ENCODE measurements at regions not wholly inside any gene's neighbourhood (a gene's known extent, or its start where the extent isn't known, plus 50 kb on each side); places are given as distances from the start of the nearest gene placed in this dataset.

DNA sequence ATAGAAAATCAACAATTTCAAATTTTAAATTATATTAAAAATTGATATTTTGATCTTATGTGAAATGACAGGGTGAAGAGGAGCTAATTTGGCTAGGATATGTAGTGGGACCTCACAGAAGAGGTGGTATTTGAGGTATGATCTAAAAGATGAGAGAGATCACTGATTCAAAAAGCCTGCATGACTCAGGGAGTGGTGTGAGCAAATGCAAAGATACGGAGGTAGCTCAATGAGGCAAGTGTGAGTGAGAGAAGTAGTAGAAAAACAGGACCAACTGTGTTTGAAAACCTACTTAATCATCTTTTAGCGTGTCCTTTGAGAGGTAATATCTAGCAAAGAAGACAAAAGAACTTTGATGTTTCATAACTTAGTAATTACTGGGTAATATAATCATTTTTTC is 557.5 kb downstream of the DSC3 start:
- Histone ChIP-seq H3K9me3 (ENCODE audit: control insufficient read depth, insufficient read depth, low read depth, low read length) (no peaks in the 10 kb centered on the region), H3K27ac (ENCODE audit: extremely low read depth, low read depth, low read length) (no peak overlapping the region), H3K36me3 (ENCODE audit: control insufficient read depth in 2 of 2, insufficient read depth in 1 of 2, low read length in 2 of 2) (no peaks in the 10 kb centered on the region), H3K4me3 (ENCODE audit: low read depth, low read length) (no peak overlapping the region), H3K4me1 (ENCODE audit: control insufficient read depth, insufficient read depth, low read length) (no peaks in the 10 kb centered on the region)
- ChIA-PET CTCF (interaction anchor here (0.7 kb wide), 1 partner anchor 34 kb away, joined by 4 read pairs; no protein-coding TSS in a partner anchor), POLR2A (no interaction called here)
- TF ChIP-seq ZBTB7A (tag by site-specific recombination; IDR thresholded peaks at IDR 0.05; ENCODE audit: low read depth) (no peak), ZNF777 (tag by site-specific recombination; IDR thresholded peaks at IDR 0.05; ENCODE audit: borderline replicate concordance) (no peak), ZNF423 (tag by site-specific recombination; IDR thresholded peaks at IDR 0.05) (no peak)
- TF ChIP-seq, protein P1, sequence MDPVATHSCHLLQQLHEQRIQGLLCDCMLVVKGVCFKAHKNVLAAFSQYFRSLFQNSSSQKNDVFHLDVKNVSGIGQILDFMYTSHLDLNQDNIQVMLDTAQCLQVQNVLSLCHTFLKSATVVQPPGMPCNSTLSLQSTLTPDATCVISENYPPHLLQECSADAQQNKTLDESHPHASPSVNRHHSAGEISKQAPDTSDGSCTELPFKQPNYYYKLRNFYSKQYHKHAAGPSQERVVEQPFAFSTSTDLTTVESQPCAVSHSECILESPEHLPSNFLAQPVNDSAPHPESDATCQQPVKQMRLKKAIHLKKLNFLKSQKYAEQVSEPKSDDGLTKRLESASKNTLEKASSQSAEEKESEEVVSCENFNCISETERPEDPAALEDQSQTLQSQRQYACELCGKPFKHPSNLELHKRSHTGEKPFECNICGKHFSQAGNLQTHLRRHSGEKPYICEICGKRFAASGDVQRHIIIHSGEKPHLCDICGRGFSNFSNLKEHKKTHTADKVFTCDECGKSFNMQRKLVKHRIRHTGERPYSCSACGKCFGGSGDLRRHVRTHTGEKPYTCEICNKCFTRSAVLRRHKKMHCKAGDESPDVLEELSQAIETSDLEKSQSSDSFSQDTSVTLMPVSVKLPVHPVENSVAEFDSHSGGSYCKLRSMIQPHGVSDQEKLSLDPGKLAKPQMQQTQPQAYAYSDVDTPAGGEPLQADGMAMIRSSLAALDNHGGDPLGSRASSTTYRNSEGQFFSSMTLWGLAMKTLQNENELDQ (tag by site-specific recombination; IDR thresholded peaks at IDR 0.05; ENCODE audit: low read depth) = no peak
- TF ChIP-seq, protein P2, sequence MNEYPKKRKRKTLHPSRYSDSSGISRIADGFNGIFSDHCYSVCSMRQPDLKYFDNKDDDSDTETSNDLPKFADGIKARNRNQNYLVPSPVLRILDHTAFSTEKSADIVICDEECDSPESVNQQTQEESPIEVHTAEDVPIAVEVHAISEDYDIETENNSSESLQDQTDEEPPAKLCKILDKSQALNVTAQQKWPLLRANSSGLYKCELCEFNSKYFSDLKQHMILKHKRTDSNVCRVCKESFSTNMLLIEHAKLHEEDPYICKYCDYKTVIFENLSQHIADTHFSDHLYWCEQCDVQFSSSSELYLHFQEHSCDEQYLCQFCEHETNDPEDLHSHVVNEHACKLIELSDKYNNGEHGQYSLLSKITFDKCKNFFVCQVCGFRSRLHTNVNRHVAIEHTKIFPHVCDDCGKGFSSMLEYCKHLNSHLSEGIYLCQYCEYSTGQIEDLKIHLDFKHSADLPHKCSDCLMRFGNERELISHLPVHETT (tag by site-specific recombination; IDR thresholded peaks at IDR 0.05) = no peak
- TF ChIP-seq, protein P3, sequence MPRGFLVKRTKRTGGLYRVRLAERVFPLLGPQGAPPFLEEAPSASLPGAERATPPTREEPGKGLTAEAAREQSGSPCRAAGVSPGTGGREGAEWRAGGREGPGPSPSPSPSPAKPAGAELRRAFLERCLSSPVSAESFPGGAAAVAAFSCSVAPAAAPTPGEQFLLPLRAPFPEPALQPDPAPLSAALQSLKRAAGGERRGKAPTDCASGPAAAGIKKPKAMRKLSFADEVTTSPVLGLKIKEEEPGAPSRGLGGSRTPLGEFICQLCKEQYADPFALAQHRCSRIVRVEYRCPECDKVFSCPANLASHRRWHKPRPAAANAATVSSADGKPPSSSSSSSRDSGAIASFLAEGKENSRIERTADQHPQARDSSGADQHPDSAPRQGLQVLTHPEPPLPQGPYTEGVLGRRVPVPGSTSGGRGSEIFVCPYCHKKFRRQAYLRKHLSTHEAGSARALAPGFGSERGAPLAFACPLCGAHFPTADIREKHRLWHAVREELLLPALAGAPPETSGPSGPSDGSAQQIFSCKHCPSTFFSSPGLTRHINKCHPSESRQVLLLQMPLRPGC (tag by site-specific recombination; IDR thresholded peaks at IDR 0.05) = no peak
- TF ChIP-seq, protein P4, sequence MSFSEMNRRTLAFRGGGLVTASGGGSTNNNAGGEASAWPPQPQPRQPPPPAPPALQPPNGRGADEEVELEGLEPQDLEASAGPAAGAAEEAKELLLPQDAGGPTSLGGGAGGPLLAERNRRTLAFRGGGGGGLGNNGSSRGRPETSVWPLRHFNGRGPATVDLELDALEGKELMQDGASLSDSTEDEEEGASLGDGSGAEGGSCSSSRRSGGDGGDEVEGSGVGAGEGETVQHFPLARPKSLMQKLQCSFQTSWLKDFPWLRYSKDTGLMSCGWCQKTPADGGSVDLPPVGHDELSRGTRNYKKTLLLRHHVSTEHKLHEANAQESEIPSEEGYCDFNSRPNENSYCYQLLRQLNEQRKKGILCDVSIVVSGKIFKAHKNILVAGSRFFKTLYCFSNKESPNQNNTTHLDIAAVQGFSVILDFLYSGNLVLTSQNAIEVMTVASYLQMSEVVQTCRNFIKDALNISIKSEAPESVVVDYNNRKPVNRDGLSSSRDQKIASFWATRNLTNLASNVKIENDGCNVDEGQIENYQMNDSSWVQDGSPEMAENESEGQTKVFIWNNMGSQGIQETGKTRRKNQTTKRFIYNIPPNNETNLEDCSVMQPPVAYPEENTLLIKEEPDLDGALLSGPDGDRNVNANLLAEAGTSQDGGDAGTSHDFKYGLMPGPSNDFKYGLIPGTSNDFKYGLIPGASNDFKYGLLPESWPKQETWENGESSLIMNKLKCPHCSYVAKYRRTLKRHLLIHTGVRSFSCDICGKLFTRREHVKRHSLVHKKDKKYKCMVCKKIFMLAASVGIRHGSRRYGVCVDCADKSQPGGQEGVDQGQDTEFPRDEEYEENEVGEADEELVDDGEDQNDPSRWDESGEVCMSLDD (tag by site-specific recombination; IDR thresholded peaks at IDR 0.05) = no peak

DNA sequence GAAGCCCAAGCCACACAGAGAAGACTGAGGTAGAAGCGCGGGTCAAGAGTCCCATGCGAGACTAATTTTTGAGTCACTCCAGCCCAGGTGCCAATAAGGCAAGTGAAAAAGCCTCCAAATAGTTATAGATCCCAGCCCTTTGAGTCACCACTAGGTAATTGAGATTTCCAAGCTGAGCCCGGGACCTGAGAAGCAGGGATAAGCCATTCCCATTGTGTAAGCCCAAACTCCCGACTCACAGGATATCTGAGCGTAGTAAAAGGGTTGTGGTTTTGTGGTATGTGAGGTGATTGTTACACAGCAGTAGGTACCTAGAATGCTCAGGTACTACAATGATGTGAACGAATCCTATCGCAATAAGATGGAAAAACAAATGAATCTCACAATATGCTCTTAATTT is 560.7 kb downstream of the DSC3 start:
- ChIA-PET POLR2A (no interaction called here), CTCF (no interaction called here)
- no peaks in the 10 kb centered on the region for H3K4me1 ChIP-seq (ENCODE audit: control insufficient read depth, insufficient read depth, low read length)
- H3K4me3 ChIP-seq (ENCODE audit: low read depth, low read length) = no peak overlapping the region
- H3K36me3 ChIP-seq (ENCODE audit: control insufficient read depth in 2 of 2, insufficient read depth in 1 of 2, low read length in 2 of 2) = no peaks in the 10 kb centered on the region
- H3K27ac ChIP-seq (ENCODE audit: extremely low read depth, low read depth, low read length) = no peak overlapping the region
- H3K9me3 ChIP-seq (ENCODE audit: control insufficient read depth, insufficient read depth, low read depth, low read length) = no peaks in the 10 kb centered on the region
- no peak for TF ChIP-seq ZNF596 (tag by site-specific recombination; IDR thresholded peaks at IDR 0.05)
- TF ChIP-seq, protein P5, sequence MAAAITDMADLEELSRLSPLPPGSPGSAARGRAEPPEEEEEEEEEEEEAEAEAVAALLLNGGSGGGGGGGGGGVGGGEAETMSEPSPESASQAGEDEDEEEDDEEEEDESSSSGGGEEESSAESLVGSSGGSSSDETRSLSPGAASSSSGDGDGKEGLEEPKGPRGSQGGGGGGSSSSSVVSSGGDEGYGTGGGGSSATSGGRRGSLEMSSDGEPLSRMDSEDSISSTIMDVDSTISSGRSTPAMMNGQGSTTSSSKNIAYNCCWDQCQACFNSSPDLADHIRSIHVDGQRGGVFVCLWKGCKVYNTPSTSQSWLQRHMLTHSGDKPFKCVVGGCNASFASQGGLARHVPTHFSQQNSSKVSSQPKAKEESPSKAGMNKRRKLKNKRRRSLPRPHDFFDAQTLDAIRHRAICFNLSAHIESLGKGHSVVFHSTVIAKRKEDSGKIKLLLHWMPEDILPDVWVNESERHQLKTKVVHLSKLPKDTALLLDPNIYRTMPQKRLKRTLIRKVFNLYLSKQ (tag by site-specific recombination; IDR thresholded peaks at IDR 0.05; ENCODE audit: borderline replicate concordance) = no peak
- no peak for TF ChIP-seq ZNF670 (tag by site-specific recombination; IDR thresholded peaks at IDR 0.05; ENCODE audit: low read depth)
- TF ChIP-seq, protein P3 (tag by site-specific recombination; IDR thresholded peaks at IDR 0.05) = no peak
- no peak for TF ChIP-seq ZNF112 (tag by site-specific recombination; IDR thresholded peaks at IDR 0.05)
- no peak for TF ChIP-seq TCF7L2 (IDR thresholded peaks at IDR 0.05; ENCODE audit: borderline replicate concordance, low read depth, low read length)
- TF ChIP-seq ZNF530 (tag by site-specific recombination; IDR thresholded peaks at IDR 0.05; ENCODE audit: low read depth) = no peak
- TF ChIP-seq, protein P6, sequence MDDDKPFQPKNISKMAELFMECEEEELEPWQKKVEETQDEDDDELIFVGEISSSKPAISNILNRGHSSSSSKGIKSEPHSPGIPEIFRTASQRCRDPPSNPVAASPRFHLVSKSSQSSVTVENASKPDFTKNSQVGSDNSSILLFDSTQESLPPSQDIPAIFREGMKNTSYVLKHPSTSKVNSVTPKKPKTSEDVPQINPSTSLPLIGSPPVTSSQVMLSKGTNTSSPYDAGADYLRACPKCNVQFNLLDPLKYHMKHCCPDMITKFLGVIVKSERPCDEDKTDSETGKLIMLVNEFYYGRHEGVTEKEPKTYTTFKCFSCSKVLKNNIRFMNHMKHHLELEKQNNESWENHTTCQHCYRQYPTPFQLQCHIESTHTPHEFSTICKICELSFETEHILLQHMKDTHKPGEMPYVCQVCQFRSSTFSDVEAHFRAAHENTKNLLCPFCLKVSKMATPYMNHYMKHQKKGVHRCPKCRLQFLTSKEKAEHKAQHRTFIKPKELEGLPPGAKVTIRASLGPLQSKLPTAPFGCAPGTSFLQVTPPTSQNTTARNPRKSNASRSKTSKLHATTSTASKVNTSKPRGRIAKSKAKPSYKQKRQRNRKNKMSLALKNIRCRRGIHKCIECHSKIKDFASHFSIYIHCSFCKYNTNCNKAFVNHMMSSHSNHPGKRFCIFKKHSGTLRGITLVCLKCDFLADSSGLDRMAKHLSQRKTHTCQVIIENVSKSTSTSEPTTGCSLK (tag by site-specific recombination; IDR thresholded peaks at IDR 0.05) = no peak
- no peak for TF ChIP-seq ZNF341 (tag by site-specific recombination; IDR thresholded peaks at IDR 0.05; ENCODE audit: low read depth)
- TF ChIP-seq, protein P7, sequence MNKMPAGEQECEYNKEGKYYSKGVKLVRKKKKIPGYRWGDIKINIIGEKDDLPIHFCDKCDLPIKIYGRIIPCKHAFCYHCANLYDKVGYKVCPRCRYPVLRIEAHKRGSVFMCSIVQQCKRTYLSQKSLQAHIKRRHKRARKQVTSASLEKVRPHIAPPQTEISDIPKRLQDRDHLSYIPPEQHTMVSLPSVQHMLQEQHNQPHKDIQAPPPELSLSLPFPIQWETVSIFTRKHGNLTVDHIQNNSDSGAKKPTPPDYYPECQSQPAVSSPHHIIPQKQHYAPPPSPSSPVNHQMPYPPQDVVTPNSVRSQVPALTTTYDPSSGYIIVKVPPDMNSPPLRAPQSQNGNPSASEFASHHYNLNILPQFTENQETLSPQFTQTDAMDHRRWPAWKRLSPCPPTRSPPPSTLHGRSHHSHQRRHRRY (tag by site-specific recombination; IDR thresholded peaks at IDR 0.05) = no peak
- TF ChIP-seq, protein P8, sequence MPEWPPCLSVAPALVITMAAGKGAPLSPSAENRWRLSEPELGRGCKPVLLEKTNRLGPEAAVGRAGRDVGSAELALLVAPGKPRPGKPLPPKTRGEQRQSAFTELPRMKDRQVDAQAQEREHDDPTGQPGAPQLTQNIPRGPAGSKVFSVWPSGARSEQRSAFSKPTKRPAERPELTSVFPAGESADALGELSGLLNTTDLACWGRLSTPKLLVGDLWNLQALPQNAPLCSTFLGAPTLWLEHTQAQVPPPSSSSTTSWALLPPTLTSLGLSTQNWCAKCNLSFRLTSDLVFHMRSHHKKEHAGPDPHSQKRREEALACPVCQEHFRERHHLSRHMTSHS (tag by site-specific recombination; IDR thresholded peaks at IDR 0.05) = no peak
- no peak for TF ChIP-seq ZNF776 (tag by site-specific recombination; IDR thresholded peaks at IDR 0.05; ENCODE audit: borderline replicate concordance)
